HL-60 (cell line): ENCODE measurements at regions not wholly inside any gene's neighbourhood (a gene's known extent, or its start where the extent isn't known, plus 50 kb on each side); places are given as distances from the start of the nearest gene placed in this dataset.

ENCODE experiments used
- DNase-seq, 2 experiments: peaks; one replicate each; pipeline ENCODE4 v3.0.0-alpha.2; 2010 to 2020; ENCODE audit warnings: low read depth in 1 of 2, low spot score in 1 of 2
- H3K27ac ChIP-seq: fragments of 250-450 bp; sonication (Bioruptor Pico); replicated peaks from 2 replicates; pipeline ENCODE4 v1.5.1; 2020; ENCODE audit warnings: mild to moderate bottlenecking, moderate library complexity
- H3K27me3 ChIP-seq: fragments of 250-450 bp; sonication (Bioruptor Pico); 2 replicates; pipeline ENCODE4 v1.5.1; 2021; ENCODE audit warnings: mild to moderate bottlenecking, moderate library complexity; ENCODE audit not compliant: insufficient read depth, poor library complexity, severe bottlenecking
- H3K4me3 ChIP-seq: replicated peaks from 2 replicates; pipeline ENCODE4 v1.5.1; 2011; ENCODE audit warnings: mild to moderate bottlenecking, control low read depth, low read length; ENCODE audit not compliant: insufficient read depth
- GABPA ChIP-seq: IDR thresholded peaks from 2 replicates; pipeline ENCODE4 v1.6.1; 2012; ENCODE audit warnings: low read depth
- POLR2AphosphoS5 ChIP-seq: IDR thresholded peaks from 2 replicates; pipeline ENCODE4 v1.6.1; 2012; ENCODE audit warnings: low read depth
- REST ChIP-seq: IDR thresholded peaks from 2 replicates; pipeline ENCODE4 v1.6.1; 2012; ENCODE audit warnings: low read depth; ENCODE audit not compliant: insufficient replicate concordance
- SPI1 ChIP-seq: IDR thresholded peaks from 2 replicates; pipeline ENCODE4 v1.6.1; 2012; ENCODE audit warnings: low read depth, mild to moderate bottlenecking, borderline replicate concordance
- TF ChIP-seq, protein P1 (sequence below): IDR thresholded peaks from one replicate; pipeline ENCODE4 v1.5.1; 2011; ENCODE audit warnings: low read length, control low read depth, inconsistent platforms; ENCODE audit not compliant: insufficient read depth

- H3K4me3 ChIP-seq = no peak overlapping the region
- H3K27ac ChIP-seq = no peak overlapping the region
- DNase-seq = no peak
- TF ChIP-seq POLR2AphosphoS5 (no peak), GABPA (no peak), SPI1 (no peak), REST (no peak)
- TF ChIP-seq, protein P1, sequence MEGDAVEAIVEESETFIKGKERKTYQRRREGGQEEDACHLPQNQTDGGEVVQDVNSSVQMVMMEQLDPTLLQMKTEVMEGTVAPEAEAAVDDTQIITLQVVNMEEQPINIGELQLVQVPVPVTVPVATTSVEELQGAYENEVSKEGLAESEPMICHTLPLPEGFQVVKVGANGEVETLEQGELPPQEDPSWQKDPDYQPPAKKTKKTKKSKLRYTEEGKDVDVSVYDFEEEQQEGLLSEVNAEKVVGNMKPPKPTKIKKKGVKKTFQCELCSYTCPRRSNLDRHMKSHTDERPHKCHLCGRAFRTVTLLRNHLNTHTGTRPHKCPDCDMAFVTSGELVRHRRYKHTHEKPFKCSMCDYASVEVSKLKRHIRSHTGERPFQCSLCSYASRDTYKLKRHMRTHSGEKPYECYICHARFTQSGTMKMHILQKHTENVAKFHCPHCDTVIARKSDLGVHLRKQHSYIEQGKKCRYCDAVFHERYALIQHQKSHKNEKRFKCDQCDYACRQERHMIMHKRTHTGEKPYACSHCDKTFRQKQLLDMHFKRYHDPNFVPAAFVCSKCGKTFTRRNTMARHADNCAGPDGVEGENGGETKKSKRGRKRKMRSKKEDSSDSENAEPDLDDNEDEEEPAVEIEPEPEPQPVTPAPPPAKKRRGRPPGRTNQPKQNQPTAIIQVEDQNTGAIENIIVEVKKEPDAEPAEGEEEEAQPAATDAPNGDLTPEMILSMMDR = no peak
- H3K27me3 ChIP-seq = no peaks in the 10 kb centered on the region
Observed at GRCh38 chr15:46855388-46855787, 861.9 kb upstream of the SEMA6D start.

DNA sequence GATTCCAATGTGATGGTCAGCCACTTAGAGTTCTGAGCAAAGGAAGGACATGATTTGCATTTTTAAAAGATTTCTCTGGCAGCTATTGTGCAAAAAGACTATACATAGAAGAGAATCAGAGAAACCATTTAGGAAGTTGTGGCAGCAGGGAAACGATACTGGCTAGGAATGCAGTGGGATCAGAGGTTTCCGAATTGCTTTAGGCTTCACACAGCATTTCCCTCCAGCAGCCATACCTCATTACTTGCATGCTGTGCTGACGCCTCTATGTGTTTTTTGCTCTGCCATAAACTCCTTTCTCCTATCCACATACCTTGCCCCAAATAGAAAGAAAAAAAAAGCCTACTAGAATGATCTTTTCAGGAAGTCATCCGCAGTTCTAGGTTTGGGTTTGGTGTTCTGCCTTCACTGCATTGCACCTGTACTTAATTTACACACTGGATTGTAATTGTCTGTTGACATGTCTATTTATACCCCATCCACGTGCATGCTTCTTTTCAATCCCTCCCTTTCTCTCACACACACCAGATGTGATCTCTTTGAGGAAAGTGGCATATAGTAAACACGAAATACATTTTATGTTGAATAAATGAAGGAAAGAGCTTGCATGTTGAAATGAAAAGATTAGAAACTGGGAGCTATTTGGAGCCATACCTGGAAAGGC is 860.3 kb upstream of the SEMA6D start:
- Histone ChIP-seq H3K27ac (no peak overlapping the region), H3K4me3 (no peak overlapping the region), H3K27me3 (no peaks in the 10 kb centered on the region)
- DNase-seq = no peak
- TF ChIP-seq SPI1 = no peak
- no peak for TF ChIP-seq GABPA
- no peak for TF ChIP-seq POLR2AphosphoS5
- TF ChIP-seq, protein P1 = no peak
- TF ChIP-seq REST = no peak

DNA sequence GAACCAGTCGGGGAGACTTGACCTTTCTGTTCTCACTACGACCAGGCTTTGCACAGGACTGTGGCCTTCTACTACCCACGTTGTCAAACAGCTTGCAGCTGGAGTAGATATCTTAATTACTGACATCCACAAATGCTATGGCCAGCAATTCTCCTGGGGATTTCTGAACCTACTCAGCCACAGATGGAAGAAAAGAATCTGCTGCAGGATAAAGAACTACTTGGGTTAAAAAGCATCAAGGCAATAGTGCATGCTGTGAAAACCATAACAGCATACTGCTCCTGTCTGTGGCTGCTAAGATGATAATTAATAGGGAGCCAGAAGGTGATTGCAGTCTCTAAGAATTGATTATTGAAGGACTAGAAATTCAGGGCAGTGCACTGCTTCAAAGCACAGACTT is 859.2 kb upstream of the SEMA6D start:
- no peak for DNase-seq
- no peak for TF ChIP-seq GABPA
- Histone ChIP-seq H3K27me3 (no peaks in the 10 kb centered on the region), H3K4me3 (no peak overlapping the region), H3K27ac (no peak overlapping the region)

DNA sequence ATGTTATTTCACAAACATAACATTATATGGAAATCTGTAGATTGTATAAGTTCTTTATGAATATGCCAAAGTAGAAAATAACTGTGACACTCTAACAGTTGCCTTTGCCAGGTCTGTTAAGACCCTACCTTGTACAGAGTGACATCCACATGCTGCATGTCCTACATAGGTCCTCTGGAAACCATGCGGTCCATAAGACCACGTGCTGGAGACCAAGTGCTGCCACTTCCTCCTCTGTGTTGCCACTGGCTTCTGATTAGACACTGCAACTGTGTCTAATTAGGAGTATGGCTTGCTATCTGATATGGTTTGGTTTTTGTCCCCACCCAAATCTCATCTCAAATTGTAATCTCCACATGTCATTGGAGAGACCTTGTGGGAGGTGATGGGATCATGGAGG is 855.5 kb upstream of the SEMA6D start:
- H3K4me3 ChIP-seq = no peak overlapping the region
- no peak overlapping the region for H3K27ac ChIP-seq
- no peak for DNase-seq
- TF ChIP-seq REST (no peak), SPI1 (no peak), POLR2AphosphoS5 (no peak), GABPA (no peak)
- TF ChIP-seq, protein P1 = no peak
- no peaks in the 10 kb centered on the region for H3K27me3 ChIP-seq
